Thoracic aorta (tissue), 2 donors: ENCODE measurements at regions not wholly inside any gene's neighbourhood (a gene's known extent, or its start where the extent isn't known, plus 50 kb on each side); places are given as distances from the start of the nearest gene placed in this dataset.
"Not testable (repeated sequence)": the region's sequence is repeated elsewhere in the genome, so short reads cannot be mapped to it uniquely, and the experiment has no call there.

ENCODE experiments used
- ATAC-seq: fragments of 150-250 bp; one replicate; pipeline ENCODE4 v1.8.0; 2017; ENCODE audit warnings: low read depth; ENCODE audit not compliant: insufficient number of reproducible peaks, low FRiP score
- DNase-seq: peaks from one replicate; pipeline ENCODE4 v3.0.0-alpha.2; 2020; ENCODE audit warnings: low spot score
- H3K27ac ChIP-seq, 2 donors: fragments of 200-600 bp; sonication (generic); 1 replicate in 1 of 2; 2 replicates in 1 of 2; pipeline ENCODE4 v1.5.1; 2016; ENCODE audit warnings: mild to moderate bottlenecking in 2 of 2, moderate library complexity in 2 of 2
- H3K27me3 ChIP-seq: fragments of 200-600 bp; sonication (generic); replicated peaks from 2 replicates; pipeline ENCODE4 v1.6.0; 2016; ENCODE audit warnings: mild to moderate bottlenecking; ENCODE audit not compliant: insufficient read depth
- H3K36me3 ChIP-seq: fragments of 200-600 bp; sonication (generic); one replicate; pipeline ENCODE4 v1.5.1; 2016
- H3K4me1 ChIP-seq, 2 donors: fragments of 200-600 bp; sonication (generic); 1 replicate in 1 of 2; 2 replicates in 1 of 2; pipeline versions ENCODE4 v1.5.1 to v1.6.0; 2016; ENCODE audit warnings: low read depth in 2 of 2, mild to moderate bottlenecking in 1 of 2; ENCODE audit not compliant: control insufficient read depth in 1 of 2
- H3K4me3 ChIP-seq: fragments of 200-600 bp; sonication (generic); 2 replicates; pipeline ENCODE4 v1.5.1; 2016; ENCODE audit warnings: mild to moderate bottlenecking
- H3K9me3 ChIP-seq: fragments of 200-600 bp; sonication (generic); 2 replicates; pipeline ENCODE4 v1.5.1; 2016
- TF ChIP-seq, protein P1 (sequence below): fragments of 200-600 bp; sonication (generic); IDR thresholded peaks from one replicate; pipeline ENCODE4 v1.5.1; 2019; ENCODE audit warnings: antibody characterized with exemption

DNA sequence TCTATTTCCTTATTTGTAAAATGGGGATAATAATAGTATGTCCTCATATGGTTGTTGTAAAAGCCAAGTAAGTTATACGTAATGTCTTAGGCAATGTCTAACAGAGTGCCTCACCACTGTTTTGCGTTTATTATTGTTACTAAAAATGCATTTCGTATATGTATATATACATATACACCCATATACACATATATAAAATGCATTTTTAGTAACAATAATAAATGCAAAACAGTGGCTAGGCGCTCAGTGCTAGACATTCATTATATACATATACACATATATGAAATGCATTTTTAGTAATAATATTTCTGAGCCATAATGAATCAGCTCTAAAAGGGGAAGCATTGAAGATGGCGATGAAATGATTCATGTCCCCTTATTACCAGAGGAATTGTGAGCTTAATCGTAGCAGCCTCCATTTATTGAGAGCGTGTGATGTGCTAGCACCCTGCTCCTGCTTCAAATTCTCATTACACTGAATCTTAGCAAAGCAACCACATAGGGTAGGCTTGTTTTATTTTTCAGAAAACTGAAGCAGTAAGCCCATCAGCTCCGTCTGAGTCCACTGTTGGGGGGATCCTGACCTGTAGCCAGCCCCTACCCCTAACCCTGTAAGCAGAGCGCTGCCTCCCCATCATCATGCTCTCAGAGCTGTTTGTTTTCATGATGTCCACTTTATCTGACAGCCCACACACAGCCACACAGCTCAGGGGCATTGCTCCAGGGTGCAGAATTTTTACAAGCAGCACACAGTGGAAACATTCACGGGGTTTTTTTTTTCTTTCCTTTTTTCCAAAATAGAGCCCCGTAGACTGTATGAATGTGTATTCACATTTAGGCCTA is 97.1 kb upstream of the NAV2 start:
- Histone ChIP-seq H3K4me1 (peaks cover 19 to 37% of the 10 kb centered on the region in 2 donors), H3K27me3 (no peaks in the 10 kb centered on the region), H3K36me3 (no peaks in the 10 kb centered on the region), H3K9me3 (no peaks in the 10 kb centered on the region), H3K4me3 (peak overlapping the region; percentile 32), H3K27ac (peak overlapping the region; percentile 81 to 88)
- TF ChIP-seq, protein P1, sequence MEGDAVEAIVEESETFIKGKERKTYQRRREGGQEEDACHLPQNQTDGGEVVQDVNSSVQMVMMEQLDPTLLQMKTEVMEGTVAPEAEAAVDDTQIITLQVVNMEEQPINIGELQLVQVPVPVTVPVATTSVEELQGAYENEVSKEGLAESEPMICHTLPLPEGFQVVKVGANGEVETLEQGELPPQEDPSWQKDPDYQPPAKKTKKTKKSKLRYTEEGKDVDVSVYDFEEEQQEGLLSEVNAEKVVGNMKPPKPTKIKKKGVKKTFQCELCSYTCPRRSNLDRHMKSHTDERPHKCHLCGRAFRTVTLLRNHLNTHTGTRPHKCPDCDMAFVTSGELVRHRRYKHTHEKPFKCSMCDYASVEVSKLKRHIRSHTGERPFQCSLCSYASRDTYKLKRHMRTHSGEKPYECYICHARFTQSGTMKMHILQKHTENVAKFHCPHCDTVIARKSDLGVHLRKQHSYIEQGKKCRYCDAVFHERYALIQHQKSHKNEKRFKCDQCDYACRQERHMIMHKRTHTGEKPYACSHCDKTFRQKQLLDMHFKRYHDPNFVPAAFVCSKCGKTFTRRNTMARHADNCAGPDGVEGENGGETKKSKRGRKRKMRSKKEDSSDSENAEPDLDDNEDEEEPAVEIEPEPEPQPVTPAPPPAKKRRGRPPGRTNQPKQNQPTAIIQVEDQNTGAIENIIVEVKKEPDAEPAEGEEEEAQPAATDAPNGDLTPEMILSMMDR = no peak
- DNase-seq (no peak), ATAC-seq (no peak)

DNA sequence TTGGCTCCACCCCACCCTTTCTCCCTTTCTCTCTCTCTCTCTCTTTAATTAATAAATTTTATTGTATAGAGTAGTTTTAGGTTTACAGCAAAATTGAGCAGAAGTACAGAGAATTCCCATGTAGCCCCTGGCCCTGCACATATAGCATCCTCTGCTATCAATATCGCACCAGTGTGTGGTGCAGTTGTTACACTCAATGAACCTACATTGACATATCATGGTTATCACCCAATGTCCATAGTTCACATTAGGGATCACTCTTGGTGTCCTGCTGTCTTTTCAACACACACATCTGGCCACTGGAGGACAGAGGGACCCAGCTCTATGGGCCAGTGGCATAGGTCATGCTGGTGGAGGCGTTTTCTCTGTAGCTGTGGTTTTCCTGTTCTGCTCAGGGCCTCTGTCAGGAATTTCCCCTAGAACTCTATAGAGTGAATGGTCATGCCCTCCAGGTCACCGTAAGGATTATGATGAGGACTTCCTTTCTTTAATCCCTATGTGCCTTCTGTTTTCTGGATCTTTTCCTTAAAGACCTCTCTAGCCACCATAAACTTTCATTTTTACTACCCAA is 98.2 kb upstream of the NAV2 start:
- no peak overlapping the region for H3K4me3 ChIP-seq
- H3K27ac ChIP-seq = peak overlapping the region in 1 of 2 donors; percentile 88
- TF ChIP-seq, protein P1 = no peak
- no peak for DNase-seq
- H3K4me1 ChIP-seq = peaks cover 19 to 37% of the 10 kb centered on the region in 2 donors
- no peaks in the 10 kb centered on the region for H3K36me3 ChIP-seq
- ATAC-seq = no peak
- no peaks in the 10 kb centered on the region for H3K27me3 ChIP-seq
- no peaks in the 10 kb centered on the region for H3K9me3 ChIP-seq

DNA sequence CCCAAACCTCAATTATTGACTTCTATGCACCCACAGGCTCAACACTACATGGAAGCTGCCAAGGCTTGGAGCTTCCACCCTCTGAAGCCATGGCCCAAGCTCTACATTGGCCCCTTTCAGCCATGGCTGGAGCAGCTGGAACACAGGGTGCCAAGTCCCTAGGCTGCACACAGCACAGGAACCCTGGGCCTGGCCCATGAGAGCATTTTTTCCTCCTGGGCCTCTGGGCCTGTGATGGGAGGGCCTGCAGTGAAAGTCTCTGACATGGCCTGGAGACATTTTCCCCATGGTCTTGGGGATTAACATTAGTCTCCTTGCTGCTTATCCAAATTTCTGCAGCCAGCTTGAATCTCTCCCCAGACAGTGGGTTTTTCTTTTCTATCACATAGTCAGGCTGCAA is 100.6 kb upstream of the NAV2 start:
- H3K27ac ChIP-seq, H3K36me3 ChIP-seq, H3K27me3 ChIP-seq, H3K9me3 ChIP-seq, ATAC-seq, H3K4me3 ChIP-seq, DNase-seq: not testable (repeated sequence)
- H3K4me1 ChIP-seq = peaks cover 17 to 52% of the 10 kb centered on the region in 2 donors

DNA sequence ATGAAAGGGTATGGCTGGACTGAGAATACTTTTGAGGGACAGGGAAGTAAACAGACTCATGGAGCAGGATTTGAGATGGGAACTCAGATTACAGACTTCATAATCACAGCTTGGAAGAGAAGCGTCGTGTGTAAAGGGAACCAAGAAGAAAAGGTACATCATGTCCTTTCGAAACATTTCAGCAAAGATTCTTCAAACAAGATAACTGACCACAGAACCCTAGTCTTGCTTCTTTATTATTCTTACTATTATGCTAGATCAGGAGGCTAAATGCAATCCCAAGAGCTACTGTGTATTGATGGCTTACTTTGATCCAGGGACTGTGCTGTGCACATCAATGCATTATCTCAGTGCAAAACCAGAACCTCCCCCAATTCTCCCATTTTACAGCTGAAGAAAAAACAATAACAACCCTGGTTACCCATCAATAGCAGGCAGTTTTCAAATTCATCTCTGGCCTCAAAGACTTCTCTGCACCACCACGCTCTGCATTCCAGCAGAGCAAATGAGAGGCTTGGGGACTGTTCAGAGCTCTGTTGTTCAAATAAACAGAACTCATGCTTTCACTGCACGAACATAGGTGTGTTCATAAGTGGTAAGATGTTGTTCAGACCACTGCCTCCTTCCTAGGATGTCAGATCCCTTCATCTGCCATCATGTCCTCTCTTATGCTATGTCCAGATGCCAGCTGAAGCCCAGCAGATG is 104.8 kb upstream of the NAV2 start:
- Histone ChIP-seq H3K4me1 (peaks cover 21 to 61% of the 10 kb centered on the region in 2 donors), H3K9me3 (no peaks in the 10 kb centered on the region), H3K4me3 (no peak overlapping the region), H3K36me3 (no peaks in the 10 kb centered on the region), H3K27me3 (no peaks in the 10 kb centered on the region), H3K27ac (no peak overlapping the region)
- TF ChIP-seq, protein P1 = no peak
- ATAC-seq = no peak
- DNase-seq = no peak

DNA sequence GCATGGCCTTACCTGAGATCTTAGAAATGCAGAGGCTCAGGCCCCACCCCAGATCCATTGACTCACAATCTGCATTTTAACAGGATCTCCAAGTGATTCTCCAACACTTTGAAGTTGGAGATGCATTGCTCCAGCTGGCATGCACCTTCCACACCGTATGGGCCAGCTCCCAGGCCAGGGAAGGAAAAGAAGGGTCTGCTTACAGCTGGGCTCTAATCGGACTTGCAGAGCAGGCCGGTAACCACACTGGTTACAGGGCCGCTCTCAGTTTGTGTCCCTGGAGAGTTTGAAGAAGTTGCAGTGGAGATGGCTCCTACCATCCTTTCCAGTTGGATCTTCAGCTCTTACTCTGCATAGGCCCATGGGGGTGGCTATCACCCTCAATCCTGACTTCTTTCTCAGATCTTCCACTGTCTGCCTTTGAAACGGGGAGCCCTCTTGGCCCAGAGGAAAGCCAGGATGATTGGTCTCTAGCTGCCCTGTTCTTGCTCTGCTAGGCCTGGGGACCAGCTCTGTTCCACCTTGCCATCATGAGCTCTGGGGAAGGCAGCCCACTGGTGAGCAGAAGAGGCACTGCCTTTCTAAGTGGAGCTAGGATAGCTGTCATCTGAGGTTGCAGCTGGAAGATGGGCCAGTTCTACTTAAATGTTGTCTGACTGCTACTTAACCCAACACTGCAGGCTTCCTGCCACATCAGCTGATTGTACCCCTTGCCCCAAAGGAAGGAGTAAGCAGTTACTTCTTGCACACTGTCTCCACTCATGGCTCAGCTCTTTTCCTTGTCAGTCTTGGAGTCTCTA is 105.6 kb upstream of the NAV2 start:
- Histone ChIP-seq H3K4me1 (peaks cover 23 to 68% of the 10 kb centered on the region in 2 donors), H3K27ac (peak overlapping the region in 1 of 2 donors; percentile 26), H3K4me3 (no peak overlapping the region), H3K36me3 (no peaks in the 10 kb centered on the region), H3K27me3 (no peaks in the 10 kb centered on the region), H3K9me3 (no peaks in the 10 kb centered on the region)
- DNase-seq (no peak), ATAC-seq (no peak)
- TF ChIP-seq, protein P1 = no peak
